ENCODE measurements at regions not wholly inside any gene's neighbourhood (a gene's known extent, or its start where the extent isn't known, plus 50 kb on each side); places are given as distances from the start of the nearest gene placed in this dataset.

GRCh38 chr14:42804141-42804540, 1197.5 kb downstream of the LRFN5 start:
- Histone ChIP-seq H3K9me3 (ENCODE audit: control insufficient read depth, insufficient read depth, low read depth, low read length) (no peaks in the 10 kb centered on the region), H3K36me3 (ENCODE audit: control insufficient read depth, insufficient read depth, low read length) (no peaks in the 10 kb centered on the region), H3K27ac (ENCODE audit: low read length) (no peak overlapping the region), H3K4me1 (ENCODE audit: control insufficient read depth, insufficient read depth, low read length) (no peaks in the 10 kb centered on the region; the same call in 1 of the 2 replicates), H3K4me3 (ENCODE audit: low read depth in 2 of 2, low read length in 2 of 2) (no peak overlapping the region), H3K27me3 (ENCODE audit: control insufficient read depth, insufficient read depth, low read length) (no peaks in the 10 kb centered on the region)
- ChIA-PET CTCF (no interaction called here), POLR2A (no interaction called here)
- intact Hi-C loops (cut with micrococcal nuclease; ENCODE audit: unreplicated experiment) (no loop called here), in situ Hi-C loops (cut with HindIII; ENCODE audit: low pct_unique_long_range_greater_than_20kb, low sequenced_read_pairs) (no loop called here)
- no TSS peak for BruUV-seq (replicated peaks)
- ATAC-seq (no peak), DNase-seq (ENCODE audit: low read depth, low spot score) (no peak)
- TF ChIP-seq POLR2AphosphoS5 (IDR thresholded peaks at IDR 0.05; ENCODE audit: low read depth, low read length) (no peak), SIN3A (IDR thresholded peaks at IDR 0.05; ENCODE audit: borderline replicate concordance, insufficient read depth, low read depth, low read length) (no peak), REST (IDR thresholded peaks at IDR 0.05; ENCODE audit: insufficient read depth in 1 of 2, low read depth in 2 of 2, low read length in 1 of 2) (no peak), TCF7L2 (IDR thresholded peaks at IDR 0.05; ENCODE audit: low read depth, low read length) (no peak)
- TF ChIP-seq, protein P1, sequence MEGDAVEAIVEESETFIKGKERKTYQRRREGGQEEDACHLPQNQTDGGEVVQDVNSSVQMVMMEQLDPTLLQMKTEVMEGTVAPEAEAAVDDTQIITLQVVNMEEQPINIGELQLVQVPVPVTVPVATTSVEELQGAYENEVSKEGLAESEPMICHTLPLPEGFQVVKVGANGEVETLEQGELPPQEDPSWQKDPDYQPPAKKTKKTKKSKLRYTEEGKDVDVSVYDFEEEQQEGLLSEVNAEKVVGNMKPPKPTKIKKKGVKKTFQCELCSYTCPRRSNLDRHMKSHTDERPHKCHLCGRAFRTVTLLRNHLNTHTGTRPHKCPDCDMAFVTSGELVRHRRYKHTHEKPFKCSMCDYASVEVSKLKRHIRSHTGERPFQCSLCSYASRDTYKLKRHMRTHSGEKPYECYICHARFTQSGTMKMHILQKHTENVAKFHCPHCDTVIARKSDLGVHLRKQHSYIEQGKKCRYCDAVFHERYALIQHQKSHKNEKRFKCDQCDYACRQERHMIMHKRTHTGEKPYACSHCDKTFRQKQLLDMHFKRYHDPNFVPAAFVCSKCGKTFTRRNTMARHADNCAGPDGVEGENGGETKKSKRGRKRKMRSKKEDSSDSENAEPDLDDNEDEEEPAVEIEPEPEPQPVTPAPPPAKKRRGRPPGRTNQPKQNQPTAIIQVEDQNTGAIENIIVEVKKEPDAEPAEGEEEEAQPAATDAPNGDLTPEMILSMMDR (IDR thresholded peaks at IDR 0.05): no peak

GRCh38 chr14:42802346-42802745, 1195.7 kb downstream of the LRFN5 start:
- no peaks in the 10 kb centered on the region for H3K27me3 ChIP-seq (ENCODE audit: control insufficient read depth, insufficient read depth, low read length)
- DNase-seq (ENCODE audit: low read depth, low spot score) (no peak), ATAC-seq (no peak)
- in situ Hi-C loops (cut with HindIII; ENCODE audit: low pct_unique_long_range_greater_than_20kb, low sequenced_read_pairs): no loop called here
- no peak overlapping the region for H3K4me3 ChIP-seq (ENCODE audit: low read depth in 2 of 2, low read length in 2 of 2)
- H3K27ac ChIP-seq (ENCODE audit: low read length): peak overlapping the region; percentile 17; the same call in 1 of the 2 replicates
- H3K36me3 ChIP-seq (ENCODE audit: control insufficient read depth, insufficient read depth, low read length): no peaks in the 10 kb centered on the region
- POLR2A ChIA-PET: no interaction called here
- intact Hi-C loops (cut with micrococcal nuclease; ENCODE audit: unreplicated experiment): no loop called here
- BruUV-seq (replicated peaks): no TSS peak
- H3K9me3 ChIP-seq (ENCODE audit: control insufficient read depth, insufficient read depth, low read depth, low read length): no peaks in the 10 kb centered on the region
- TF ChIP-seq TCF7L2 (IDR thresholded peaks at IDR 0.05; ENCODE audit: low read depth, low read length): no peak
- TF ChIP-seq REST (IDR thresholded peaks at IDR 0.05; ENCODE audit: insufficient read depth in 1 of 2, low read depth in 2 of 2, low read length in 1 of 2): no peak
- TF ChIP-seq, protein P1 (IDR thresholded peaks at IDR 0.05): no peak
- TF ChIP-seq POLR2AphosphoS5 (IDR thresholded peaks at IDR 0.05; ENCODE audit: low read depth, low read length): no peak
- TF ChIP-seq SIN3A (IDR thresholded peaks at IDR 0.05; ENCODE audit: borderline replicate concordance, insufficient read depth, low read depth, low read length): no peak
- CTCF ChIA-PET: no interaction called here
- no peaks in the 10 kb centered on the region; the same call in 1 of the 2 replicates for H3K4me1 ChIP-seq (ENCODE audit: control insufficient read depth, insufficient read depth, low read length)

Data from Panc1 (cell line).